SK-N-SH treated with all-trans-retinoic acid at 6 μM for 48 hours (cell line): ENCODE measurements at regions not wholly inside any gene's neighbourhood (a gene's known extent, or its start where the extent isn't known, plus 50 kb on each side); places are given as distances from the start of the nearest gene placed in this dataset.

ENCODE experiments used
- ATAC-seq: fragments of 200-7000 bp; cut with Tn5 transposase; 3 replicates; pipeline ENCODE4 v1.9.1; 2020; ENCODE audit warnings: mild to moderate bottlenecking, moderate library complexity
- CREB5 ChIP-seq: fragments of 250-450 bp; sonication (Bioruptor Pico); IDR thresholded peaks from 2 replicates; pipeline ENCODE4 v1.5.1; 2020; ENCODE audit warnings: low read depth, mild to moderate bottlenecking, moderate library complexity
- CSDC2 ChIP-seq: fragments of 250-450 bp; sonication (Bioruptor Pico); IDR thresholded peaks from 2 replicates; pipeline ENCODE4 v1.5.0; 2020; ENCODE audit warnings: mild to moderate bottlenecking, moderate library complexity
- CSRNP3 ChIP-seq: fragments of 250-450 bp; sonication (Bioruptor Pico); IDR thresholded peaks from 2 replicates; pipeline ENCODE4 v1.5.1; 2021; ENCODE audit warnings: mild to moderate bottlenecking, moderate library complexity
- ESRRG ChIP-seq: fragments of 250-450 bp; sonication (Bioruptor Pico); IDR thresholded peaks from 2 replicates; pipeline ENCODE4 v1.6.1; 2021; ENCODE audit warnings: mild to moderate bottlenecking
- GLIS3 ChIP-seq: fragments of 250-450 bp; sonication (Bioruptor Pico); IDR thresholded peaks from 2 replicates; pipeline ENCODE4 v1.5.0; 2020; ENCODE audit warnings: mild to moderate bottlenecking, moderate library complexity
- ISL1 ChIP-seq: fragments of 250-450 bp; sonication (Bioruptor Pico); IDR thresholded peaks from 2 replicates; pipeline ENCODE4 v2.1.2; 2022; ENCODE audit warnings: mild to moderate bottlenecking, moderate library complexity
- OSR1 ChIP-seq: fragments of 250-450 bp; sonication (Bioruptor Pico); IDR thresholded peaks from 2 replicates; pipeline ENCODE4 v1.8.0; 2022; ENCODE audit warnings: moderate library complexity, mild to moderate bottlenecking, inconsistent platforms
- PATZ1 ChIP-seq: fragments of 250-450 bp; sonication (Bioruptor Pico); IDR thresholded peaks from 2 replicates; pipeline ENCODE4 v1.8.0; 2020; ENCODE audit warnings: mild to moderate bottlenecking, moderate library complexity, borderline replicate concordance
- POU6F1 ChIP-seq: fragments of 250-450 bp; sonication (Bioruptor Pico); IDR thresholded peaks from 2 replicates; pipeline ENCODE4 v1.8.0; 2021; ENCODE audit warnings: low read depth, mild to moderate bottlenecking, moderate library complexity, borderline replicate concordance
- PPARA ChIP-seq: fragments of 250-450 bp; sonication (Bioruptor Pico); IDR thresholded peaks from 2 replicates; pipeline ENCODE4 v1.5.0; 2020; ENCODE audit warnings: mild to moderate bottlenecking, borderline replicate concordance
- RARB ChIP-seq: fragments of 250-450 bp; sonication (Bioruptor Pico); IDR thresholded peaks from 2 replicates; pipeline ENCODE4 v1.8.0; 2021; ENCODE audit warnings: mild to moderate bottlenecking, moderate library complexity
- SNAI2 ChIP-seq: fragments of 250-450 bp; sonication (Bioruptor Pico); IDR thresholded peaks from 2 replicates; pipeline ENCODE4 v1.5.0; 2020; ENCODE audit warnings: mild to moderate bottlenecking, moderate library complexity
- TOX ChIP-seq: fragments of 250-450 bp; sonication (Bioruptor Pico); IDR thresholded peaks from 2 replicates; pipeline ENCODE4 v1.8.0; 2021; ENCODE audit warnings: mild to moderate bottlenecking, moderate library complexity, borderline replicate concordance
- TSHZ2 ChIP-seq: fragments of 250-450 bp; sonication (Bioruptor Pico); IDR thresholded peaks from 2 replicates; pipeline ENCODE4 v1.5.0; 2020; ENCODE audit warnings: mild to moderate bottlenecking, moderate library complexity
- ZC3H10 ChIP-seq: fragments of 250-450 bp; sonication (Bioruptor Pico); IDR thresholded peaks from 2 replicates; pipeline ENCODE4 v1.5.1; 2021; ENCODE audit warnings: mild to moderate bottlenecking, moderate library complexity
- ZFP3 ChIP-seq: fragments of 250-450 bp; sonication (Bioruptor Pico); IDR thresholded peaks from 2 replicates; pipeline ENCODE4 v1.5.0; 2020; ENCODE audit warnings: mild to moderate bottlenecking, moderate library complexity
- ZFP30 ChIP-seq: fragments of 450-650 bp; formaldehyde crosslinking; IDR thresholded peaks from 2 replicates; pipeline ENCODE4 v1.5.0; 2022; ENCODE audit warnings: mild to moderate bottlenecking, moderate library complexity
- ZNF565 ChIP-seq: fragments of 450-650 bp; formaldehyde crosslinking; conservative IDR thresholded peaks from 2 replicates; pipeline ENCODE4 v1.5.0; 2020; ENCODE audit warnings: low read depth, mild to moderate bottlenecking, moderate library complexity

- TF ChIP-seq RARB (CRISPR knock-in tag) (no peak), ZNF565 (CRISPR knock-in tag) (no peak), OSR1 (CRISPR knock-in tag) (no peak), SNAI2 (CRISPR knock-in tag) (no peak), ZC3H10 (CRISPR knock-in tag) (no peak), CSRNP3 (CRISPR knock-in tag) (no peak), CSDC2 (no peak), PPARA (CRISPR knock-in tag) (no peak), TSHZ2 (CRISPR knock-in tag) (no peak), ZFP3 (CRISPR knock-in tag) (no peak), POU6F1 (CRISPR knock-in tag) (no peak), CREB5 (CRISPR knock-in tag) (no peak)
- peak; percentile 92 for ATAC-seq
Measured at GRCh38 chr15:31488437-31489204, 162.0 kb downstream of the KLF13 start.

- no peak for TF ChIP-seq TOX
- no peak for TF ChIP-seq ZFP30
- TF ChIP-seq SNAI2 (CRISPR knock-in tag) = no peak
- TF ChIP-seq ZC3H10 (CRISPR knock-in tag) = no peak
- no peak for TF ChIP-seq ZNF565 (CRISPR knock-in tag)
- no peak for TF ChIP-seq PATZ1 (CRISPR knock-in tag)
- TF ChIP-seq CREB5 (CRISPR knock-in tag) = no peak
- no peak for ATAC-seq
Measured at GRCh38 chr15:31489281-31489680, 162.6 kb downstream of the KLF13 start.

- ATAC-seq = peak; percentile 76
- no peak for TF ChIP-seq ESRRG (CRISPR knock-in tag)
- no peak for TF ChIP-seq GLIS3
- no peak for TF ChIP-seq ZFP30
- TF ChIP-seq ISL1 (CRISPR knock-in tag) = no peak
- TF ChIP-seq POU6F1 (CRISPR knock-in tag) = no peak
- no peak for TF ChIP-seq TSHZ2 (CRISPR knock-in tag)
- TF ChIP-seq RARB (CRISPR knock-in tag) = no peak
Measured at GRCh38 chr15:31489801-31490646, 163.4 kb downstream of the KLF13 start.
